ENCODE measurements at regions not wholly inside any gene's neighbourhood (a gene's known extent, or its start where the extent isn't known, plus 50 kb on each side); places are given as distances from the start of the nearest gene placed in this dataset.

DNA sequence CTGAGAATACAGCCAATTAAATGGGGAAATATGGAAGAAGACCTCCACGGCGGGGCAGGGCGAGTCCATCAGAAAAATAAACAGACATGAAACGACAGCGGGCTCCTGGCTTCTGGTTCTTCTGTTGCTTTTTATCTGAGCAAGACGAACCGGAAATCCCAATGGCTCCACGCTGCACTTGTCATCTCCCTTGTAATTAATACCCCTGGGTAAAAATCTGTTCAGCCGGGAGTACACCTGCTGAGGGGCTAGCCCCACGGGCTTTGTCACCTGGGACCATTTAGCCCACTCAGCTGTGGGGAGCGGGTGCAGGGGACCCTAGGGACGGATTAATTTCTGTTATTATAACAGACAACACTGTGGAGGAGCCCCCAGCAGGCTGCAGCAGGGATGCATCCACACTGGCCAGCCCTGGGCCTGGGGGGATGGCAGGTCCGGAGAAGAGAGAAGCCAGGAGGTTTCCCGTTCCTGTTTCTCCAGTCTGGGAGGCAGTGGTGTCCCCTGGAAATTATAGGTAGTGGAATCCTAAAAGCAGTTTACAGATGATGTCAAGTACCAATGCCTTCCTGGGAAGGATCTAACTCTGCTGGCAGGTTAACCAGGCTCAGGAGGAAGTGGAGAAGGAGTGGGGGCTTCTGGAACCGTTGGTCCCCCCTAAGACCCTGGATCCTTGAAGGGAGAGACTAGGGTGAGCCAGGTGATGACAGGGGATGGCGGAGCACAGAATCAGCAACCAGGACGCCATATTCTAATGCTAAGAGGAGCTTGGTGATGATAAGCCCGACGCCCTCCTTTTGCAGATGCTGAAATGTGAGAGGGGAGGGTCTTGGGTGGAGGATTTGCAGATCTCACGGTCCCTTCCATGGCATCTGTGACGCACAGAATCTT lies 566.1 kb downstream of the PTPRU start:
- peaks cover 0 to 3% (median 0%) of the 10 kb centered on the region in 4 donors for H3K4me1 ChIP-seq
- no peaks in the 10 kb centered on the region for H3K36me3 ChIP-seq
- no peak for TF ChIP-seq POLR2A (IDR thresholded peaks at IDR 0.05)
- no peak for TF ChIP-seq EP300 (IDR thresholded peaks at IDR 0.05)
- TF ChIP-seq, protein P1, sequence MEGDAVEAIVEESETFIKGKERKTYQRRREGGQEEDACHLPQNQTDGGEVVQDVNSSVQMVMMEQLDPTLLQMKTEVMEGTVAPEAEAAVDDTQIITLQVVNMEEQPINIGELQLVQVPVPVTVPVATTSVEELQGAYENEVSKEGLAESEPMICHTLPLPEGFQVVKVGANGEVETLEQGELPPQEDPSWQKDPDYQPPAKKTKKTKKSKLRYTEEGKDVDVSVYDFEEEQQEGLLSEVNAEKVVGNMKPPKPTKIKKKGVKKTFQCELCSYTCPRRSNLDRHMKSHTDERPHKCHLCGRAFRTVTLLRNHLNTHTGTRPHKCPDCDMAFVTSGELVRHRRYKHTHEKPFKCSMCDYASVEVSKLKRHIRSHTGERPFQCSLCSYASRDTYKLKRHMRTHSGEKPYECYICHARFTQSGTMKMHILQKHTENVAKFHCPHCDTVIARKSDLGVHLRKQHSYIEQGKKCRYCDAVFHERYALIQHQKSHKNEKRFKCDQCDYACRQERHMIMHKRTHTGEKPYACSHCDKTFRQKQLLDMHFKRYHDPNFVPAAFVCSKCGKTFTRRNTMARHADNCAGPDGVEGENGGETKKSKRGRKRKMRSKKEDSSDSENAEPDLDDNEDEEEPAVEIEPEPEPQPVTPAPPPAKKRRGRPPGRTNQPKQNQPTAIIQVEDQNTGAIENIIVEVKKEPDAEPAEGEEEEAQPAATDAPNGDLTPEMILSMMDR (IDR thresholded peaks at IDR 0.05) = no peak
- DNase-seq (ENCODE audit: low spot score in 2 of 2) = no peak
- 53 to 54% methylated on average over 21 of the region's 21 CpGs for WGBS, 2 donors
- no peak overlapping the region for H3K4me3 ChIP-seq
- H3K27ac ChIP-seq = no peak overlapping the region
- no peaks in the 10 kb centered on the region for H3K9me3 ChIP-seq
- H3K27me3 ChIP-seq = peaks cover 0 to 7% of the 10 kb centered on the region in 2 donors

DNA sequence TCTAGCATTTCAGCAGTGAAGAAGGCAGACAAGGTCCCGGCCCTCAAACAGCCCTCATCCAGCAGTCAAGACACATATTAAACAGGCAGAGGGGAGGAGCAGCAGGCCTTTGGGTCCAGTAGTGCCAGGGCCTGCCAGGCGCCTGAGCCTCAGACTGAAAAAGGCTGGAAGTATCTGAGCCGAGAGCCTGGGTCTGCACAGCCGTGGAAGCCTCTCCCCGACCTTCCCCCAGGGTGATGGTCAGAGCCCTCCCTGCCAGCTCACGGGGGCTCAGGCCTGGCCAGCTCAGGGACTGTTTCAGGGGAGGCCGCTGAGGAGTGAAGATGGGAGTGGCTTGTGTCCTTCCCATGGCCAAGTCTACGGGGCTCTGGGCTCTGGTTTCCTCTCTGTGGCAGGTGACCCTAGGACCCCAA lies 565.2 kb downstream of the PTPRU start:
- Histone ChIP-seq H3K4me3 (no peak overlapping the region), H3K27me3 (peaks cover 0 to 7% of the 10 kb centered on the region in 2 donors), H3K9me3 (peaks cover 0 to 4% (median 0%) of the 10 kb centered on the region in 4 donors), H3K36me3 (no peaks in the 10 kb centered on the region), H3K27ac (no peak overlapping the region), H3K4me1 (peaks cover 0 to 3% (median 0%) of the 10 kb centered on the region in 4 donors)
- WGBS, 2 donors = 24 to 26% methylated on average over 5 to 8 of the region's 8 CpGs
- TF ChIP-seq POLR2A (IDR thresholded peaks at IDR 0.05) (no peak), EP300 (IDR thresholded peaks at IDR 0.05) (no peak)
- TF ChIP-seq, protein P1 (IDR thresholded peaks at IDR 0.05) = no peak
- DNase-seq (ENCODE audit: low spot score in 2 of 2) = no peak

DNA sequence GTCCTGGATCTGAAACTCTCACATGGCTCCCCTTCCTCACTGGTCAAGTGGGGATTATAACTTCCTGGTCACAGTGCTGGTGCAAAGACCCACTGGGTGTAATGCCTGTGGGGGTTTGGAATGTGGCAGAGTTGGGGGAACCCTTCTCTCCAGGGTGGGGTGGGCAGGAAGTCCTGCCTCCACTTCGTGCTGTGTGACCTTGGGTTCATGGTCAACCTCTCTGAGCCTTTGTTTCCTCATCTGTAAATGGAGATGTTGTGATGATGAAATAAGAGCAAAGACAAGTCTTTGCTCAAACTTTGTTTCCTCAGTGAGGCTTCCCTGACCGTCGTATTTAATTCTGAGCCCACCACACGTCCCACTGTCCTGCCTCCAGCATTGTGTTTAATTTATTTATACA lies 564.7 kb downstream of the PTPRU start:
- H3K9me3 ChIP-seq = peaks cover 0 to 10% (median 0%) of the 10 kb centered on the region in 4 donors
- H3K36me3 ChIP-seq = no peaks in the 10 kb centered on the region
- H3K27me3 ChIP-seq = peaks cover 0 to 7% of the 10 kb centered on the region in 2 donors
- 80 to 86% methylated on average over 4 of the region's 4 CpGs for WGBS, 2 donors
- peaks cover 0 to 3% (median 0%) of the 10 kb centered on the region in 4 donors for H3K4me1 ChIP-seq
- no peak overlapping the region for H3K27ac ChIP-seq
- DNase-seq (ENCODE audit: low spot score in 2 of 2) = no peak
- H3K4me3 ChIP-seq = no peak overlapping the region
- TF ChIP-seq EP300 (IDR thresholded peaks at IDR 0.05) = no peak
- TF ChIP-seq POLR2A (IDR thresholded peaks at IDR 0.05) = no peak
- TF ChIP-seq, protein P1 (IDR thresholded peaks at IDR 0.05) = no peak

DNA sequence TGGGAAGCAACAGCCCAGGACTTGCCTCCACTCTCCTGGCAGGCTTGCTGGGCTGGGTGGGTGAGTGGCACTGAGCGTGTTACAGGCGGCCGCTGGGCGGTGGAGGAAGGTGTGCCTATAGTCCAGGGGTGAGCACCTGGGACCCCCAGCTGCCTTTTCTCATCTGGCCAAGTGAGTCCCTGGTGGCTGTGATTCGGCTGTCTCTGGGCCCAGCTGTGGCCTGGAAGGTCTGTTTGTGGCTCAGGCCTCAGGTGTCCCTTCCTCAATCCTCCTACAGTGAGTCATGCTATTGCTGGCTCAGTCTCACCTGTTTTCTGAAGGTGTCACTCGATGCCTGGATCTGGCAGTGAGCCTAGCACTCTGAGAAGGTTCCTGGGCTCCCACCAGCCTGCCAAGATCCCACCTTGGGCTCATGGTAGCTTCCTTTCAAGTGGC lies 564.2 kb downstream of the PTPRU start:
- Histone ChIP-seq H3K27ac (no peak overlapping the region), H3K36me3 (no peaks in the 10 kb centered on the region), H3K27me3 (peaks cover 0 to 7% of the 10 kb centered on the region in 2 donors), H3K4me1 (peaks cover 0 to 3% (median 0%) of the 10 kb centered on the region in 4 donors), H3K9me3 (peaks cover 0 to 15% (median 0%) of the 10 kb centered on the region in 4 donors), H3K4me3 (no peak overlapping the region)
- WGBS, 2 donors = 88% methylated on average over 6 of the region's 6 CpGs
- TF ChIP-seq EP300 (IDR thresholded peaks at IDR 0.05) = no peak
- TF ChIP-seq, protein P1 (IDR thresholded peaks at IDR 0.05) = no peak
- TF ChIP-seq POLR2A (IDR thresholded peaks at IDR 0.05) = no peak
- DNase-seq (ENCODE audit: low spot score in 2 of 2) = no peak

DNA sequence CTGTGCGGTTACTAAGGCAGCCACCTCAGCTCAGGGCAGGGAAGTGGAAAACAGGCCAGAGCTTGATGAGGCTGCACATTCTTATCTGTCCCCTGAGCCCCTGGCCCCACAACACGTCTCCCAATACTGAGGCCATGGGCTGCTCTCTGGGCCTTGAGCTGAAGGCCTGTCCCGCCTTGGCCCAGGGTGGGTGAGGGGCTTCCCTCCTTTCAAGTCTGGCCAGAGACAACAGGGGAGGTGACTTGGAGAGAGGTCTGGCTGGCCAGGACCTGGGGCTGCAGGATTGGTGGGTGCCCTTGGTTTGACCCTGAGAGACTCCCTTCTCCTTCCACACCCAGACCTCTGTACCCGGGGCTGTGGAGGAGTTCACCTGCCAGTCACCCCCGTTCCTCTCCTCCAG lies 563.8 kb downstream of the PTPRU start:
- TF ChIP-seq, protein P1 (IDR thresholded peaks at IDR 0.05) = no peak
- TF ChIP-seq EP300 (IDR thresholded peaks at IDR 0.05) (no peak), POLR2A (IDR thresholded peaks at IDR 0.05) (no peak)
- no peak for DNase-seq (ENCODE audit: low spot score in 2 of 2)
- peaks cover 0 to 19% (median 0%) of the 10 kb centered on the region in 4 donors for H3K9me3 ChIP-seq
- H3K27me3 ChIP-seq = peaks cover 0 to 7% of the 10 kb centered on the region in 2 donors
- no peak overlapping the region for H3K27ac ChIP-seq
- WGBS, 2 donors = 79 to 95% methylated on average over 3 to 5 of the region's 5 CpGs
- no peaks in the 10 kb centered on the region for H3K36me3 ChIP-seq
- H3K4me1 ChIP-seq = peaks cover 0 to 3% (median 0%) of the 10 kb centered on the region in 4 donors
- H3K4me3 ChIP-seq = no peak overlapping the region
